PC-9 (cell line): ENCODE measurements at regions not wholly inside any gene's neighbourhood (a gene's known extent, or its start where the extent isn't known, plus 50 kb on each side); places are given as distances from the start of the nearest gene placed in this dataset.

Experiments
- BruUV-seq: library from RNA; stranded (reverse); fragments of 400-500 nt; replicated peaks from 2 replicates; lab custom pipeline; 2021; lab: Mats Ljungman, UMichigan
- CTCF ChIA-PET: fragments of 300-600 bp; sonication (Branson Sonifier 250); formaldehyde crosslinking; loops from one replicate; lab custom pipeline; 2022; ENCODE audit warnings: antibody characterized with exemption; lab: Charles Lee
- POLR2A ChIA-PET: fragments of 300-600 bp; sonication (Branson Sonifier 250); formaldehyde crosslinking; loops from one replicate; lab custom pipeline; 2022; ENCODE audit warnings: antibody characterized with exemption; ENCODE audit not compliant: unreplicated experiment; lab: Charles Lee
- DNase-seq, 2 experiments: peaks; one replicate each; pipeline versions ENCODE4 v3.0.0 to v3.0.0-alpha.2; 2015 to 2022; ENCODE audit warnings: mixed read lengths in 1 of 2
- H2AFZ ChIP-seq: fragments of 200-600 bp; sonication (generic); 2 replicates; pipeline ENCODE4 v1.8.1; 2017; ENCODE audit warnings: antibody characterized with exemption
- H3F3A ChIP-seq: fragments of 200-600 bp; sonication (generic); 2 replicates; pipeline ENCODE4 v1.8.1; 2017; ENCODE audit warnings: antibody characterized with exemption, mild to moderate bottlenecking, low read depth; ENCODE audit not compliant: insufficient read depth
- H3K27ac ChIP-seq: fragments of 200-600 bp; sonication (generic); 2 replicates; pipeline ENCODE4 v1.6.1; 2016; ENCODE audit warnings: mixed run types
- H3K27me3 ChIP-seq: fragments of 200-600 bp; sonication (generic); 2 replicates; pipeline ENCODE4 v1.6.1; 2016; ENCODE audit warnings: low read depth, mixed run types; ENCODE audit not compliant: insufficient read depth
- H3K36me3 ChIP-seq: fragments of 200-600 bp; sonication (generic); 2 replicates; pipeline ENCODE4 v1.6.1; 2016; ENCODE audit warnings: low read depth, mixed run types
- H3K4me1 ChIP-seq: fragments of 200-600 bp; sonication (generic); replicated peaks from 2 replicates; pipeline ENCODE4 v1.6.1; 2016; ENCODE audit warnings: mixed run types; ENCODE audit not compliant: insufficient read depth
- H3K4me2 ChIP-seq: fragments of 200-600 bp; sonication (generic); 2 replicates; pipeline ENCODE4 v1.6.1; 2017; ENCODE audit warnings: mixed run types
- H3K4me3 ChIP-seq: fragments of 200-600 bp; sonication (generic); 2 replicates; pipeline ENCODE4 v1.6.1; 2016; ENCODE audit warnings: mixed run types
- H3K79me2 ChIP-seq: fragments of 200-600 bp; sonication (generic); 2 replicates; pipeline ENCODE4 v1.6.1; 2017; ENCODE audit warnings: low read depth, mixed run types
- H3K9me2 ChIP-seq: fragments of 200-600 bp; sonication (generic); 2 replicates; pipeline ENCODE4 v1.8.1; 2017; ENCODE audit warnings: mild to moderate bottlenecking; ENCODE audit not compliant: insufficient read depth
- H3K9me3 ChIP-seq: fragments of 200-600 bp; sonication (generic); 2 replicates; pipeline ENCODE4 v1.8.1; 2016; ENCODE audit warnings: low read depth; ENCODE audit not compliant: insufficient read depth
- H4K20me1 ChIP-seq: fragments of 200-600 bp; sonication (generic); 2 replicates; pipeline ENCODE4 v1.8.1; 2017; ENCODE audit not compliant: insufficient read depth
- EZH2 ChIP-seq: fragments of 200-600 bp; sonication (generic); IDR thresholded peaks from 2 replicates; pipeline ENCODE4 v1.8.0; 2017; ENCODE audit warnings: antibody characterized with exemption, low read depth
- intact Hi-C: fragments of 100-400 bp; cut with micrococcal nuclease; formaldehyde crosslinking; loops from one replicate; pipeline ENCODE4 v1.10.0; 2022; ENCODE audit not compliant: unreplicated experiment
- TF ChIP-seq, protein P1 (sequence below): fragments of 200-600 bp; sonication (generic); conservative IDR thresholded peaks from 2 replicates; pipeline ENCODE4 v1.6.1; 2017; ENCODE audit warnings: mixed run types, antibody characterized with exemption, mild to moderate bottlenecking, moderate library complexity

DNA sequence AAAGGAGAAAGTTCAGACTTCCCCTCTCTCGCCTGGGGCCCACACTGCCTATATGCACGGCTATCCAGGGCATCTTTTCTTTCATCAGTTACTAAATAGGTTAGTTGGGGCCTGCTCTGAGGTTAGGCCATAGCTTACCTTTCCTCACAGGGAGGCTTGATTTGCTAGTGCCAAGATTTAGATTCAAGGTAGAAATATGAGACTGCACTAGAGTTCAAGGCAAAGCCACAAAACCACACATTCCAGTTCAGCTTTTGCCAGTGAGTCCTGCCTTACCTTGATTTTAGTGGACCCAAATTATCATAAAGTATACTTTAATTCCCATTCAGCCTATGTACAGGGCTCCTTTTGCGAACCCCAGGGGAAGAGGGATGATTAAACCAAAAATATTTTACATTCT is 762.8 kb downstream of the PDHA2 start:
- intact Hi-C loops = no loop called here
- Histone ChIP-seq H3K9me2 (no peaks in the 10 kb centered on the region), H3K4me2 (no peak overlapping the region), H2AFZ (no peak overlapping the region), H3K4me3 (no peak overlapping the region), H3K79me2 (no peaks in the 10 kb centered on the region), H3K4me1 (no peaks in the 10 kb centered on the region), H3K27ac (no peak overlapping the region), H3K9me3 (no peaks in the 10 kb centered on the region), H3F3A (no peaks in the 10 kb centered on the region), H3K27me3 (no peaks in the 10 kb centered on the region), H4K20me1 (no peaks in the 10 kb centered on the region), H3K36me3 (no peaks in the 10 kb centered on the region)
- DNase-seq = peak; percentile 11 to 35
- TF ChIP-seq, protein P1, sequence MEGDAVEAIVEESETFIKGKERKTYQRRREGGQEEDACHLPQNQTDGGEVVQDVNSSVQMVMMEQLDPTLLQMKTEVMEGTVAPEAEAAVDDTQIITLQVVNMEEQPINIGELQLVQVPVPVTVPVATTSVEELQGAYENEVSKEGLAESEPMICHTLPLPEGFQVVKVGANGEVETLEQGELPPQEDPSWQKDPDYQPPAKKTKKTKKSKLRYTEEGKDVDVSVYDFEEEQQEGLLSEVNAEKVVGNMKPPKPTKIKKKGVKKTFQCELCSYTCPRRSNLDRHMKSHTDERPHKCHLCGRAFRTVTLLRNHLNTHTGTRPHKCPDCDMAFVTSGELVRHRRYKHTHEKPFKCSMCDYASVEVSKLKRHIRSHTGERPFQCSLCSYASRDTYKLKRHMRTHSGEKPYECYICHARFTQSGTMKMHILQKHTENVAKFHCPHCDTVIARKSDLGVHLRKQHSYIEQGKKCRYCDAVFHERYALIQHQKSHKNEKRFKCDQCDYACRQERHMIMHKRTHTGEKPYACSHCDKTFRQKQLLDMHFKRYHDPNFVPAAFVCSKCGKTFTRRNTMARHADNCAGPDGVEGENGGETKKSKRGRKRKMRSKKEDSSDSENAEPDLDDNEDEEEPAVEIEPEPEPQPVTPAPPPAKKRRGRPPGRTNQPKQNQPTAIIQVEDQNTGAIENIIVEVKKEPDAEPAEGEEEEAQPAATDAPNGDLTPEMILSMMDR = no peak
- no peak for TF ChIP-seq EZH2
- ChIA-PET POLR2A (no interaction called here), CTCF (interaction anchor here (0.5 kb wide), 1 partner anchor 551 kb away, joined by 7 read pairs; no protein-coding TSS in a partner anchor)
- no TSS peak for BruUV-seq

DNA sequence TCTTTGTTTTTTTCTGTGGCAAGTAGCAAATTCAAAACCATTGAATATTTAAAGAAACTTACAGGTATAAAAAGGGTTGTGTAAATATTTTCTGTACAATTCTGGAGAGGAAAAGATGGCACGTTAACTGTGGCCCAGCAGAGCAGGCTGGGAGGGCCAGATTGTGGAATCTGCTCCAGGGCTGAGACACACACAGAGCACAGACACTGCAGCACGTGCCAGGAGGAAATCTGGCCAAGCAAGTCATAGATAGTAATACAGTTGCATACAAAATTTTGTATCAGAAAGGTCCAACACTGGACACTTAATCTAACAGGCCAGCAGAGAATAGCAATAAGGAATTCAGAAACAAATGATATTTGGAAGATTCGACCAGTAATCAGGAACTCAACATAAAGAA is 763.7 kb downstream of the PDHA2 start:
- POLR2A ChIA-PET = no interaction called here
- CTCF ChIA-PET = no interaction called here
- Histone ChIP-seq H3K27ac (no peak overlapping the region), H3K9me3 (no peaks in the 10 kb centered on the region), H2AFZ (no peak overlapping the region), H3K79me2 (no peaks in the 10 kb centered on the region), H3K4me3 (no peak overlapping the region), H3K36me3 (no peaks in the 10 kb centered on the region), H3K9me2 (no peaks in the 10 kb centered on the region), H3K4me1 (no peaks in the 10 kb centered on the region), H3K4me2 (no peak overlapping the region), H3F3A (no peaks in the 10 kb centered on the region), H4K20me1 (no peaks in the 10 kb centered on the region), H3K27me3 (no peaks in the 10 kb centered on the region)
- DNase-seq = no peak
- TF ChIP-seq EZH2 = no peak
- TF ChIP-seq, protein P1 = no peak
- intact Hi-C loops = no loop called here
- BruUV-seq = no TSS peak

GRCh38 chr4:96606451-96606850 is 766.6 kb downstream of the PDHA2 start:
- BruUV-seq = no TSS peak
- Histone ChIP-seq H3K4me2 (no peak overlapping the region), H3K36me3 (no peaks in the 10 kb centered on the region), H3F3A (no peaks in the 10 kb centered on the region), H3K4me1 (no peaks in the 10 kb centered on the region), H3K4me3 (no peak overlapping the region), H3K9me2 (no peaks in the 10 kb centered on the region), H2AFZ (no peak overlapping the region), H3K79me2 (no peaks in the 10 kb centered on the region), H4K20me1 (no peaks in the 10 kb centered on the region), H3K27ac (no peak overlapping the region), H3K9me3 (no peaks in the 10 kb centered on the region), H3K27me3 (no peaks in the 10 kb centered on the region)
- intact Hi-C loops = no loop called here
- ChIA-PET POLR2A (no interaction called here), CTCF (no interaction called here)
- DNase-seq = no peak
- TF ChIP-seq, protein P1 = no peak
- no peak for TF ChIP-seq EZH2
